GM19193 (cell line): ENCODE measurements at regions not wholly inside any gene's neighbourhood (a gene's known extent, or its start where the extent isn't known, plus 50 kb on each side); places are given as distances from the start of the nearest gene placed in this dataset.

ENCODE experiments used
- POLR2A ChIP-seq: IDR thresholded peaks from 4 replicates; pipeline ENCODE4 v1.6.1; 2011; ENCODE audit not compliant: insufficient read depth, insufficient read length; ENCODE audit errors: extremely low read depth

- TF ChIP-seq POLR2A: no peak
Measured at GRCh38 chr1:200496937-200497336, 87.1 kb upstream of the ZNF281 start.

GRCh38 chr1:200495901-200496300 lies 86.1 kb upstream of the ZNF281 start:
- no peak for TF ChIP-seq POLR2A

GRCh38 chr1:200493344-200493743 lies 83.5 kb upstream of the ZNF281 start:
- TF ChIP-seq POLR2A: no peak

GRCh38 chr1:200491103-200491502 lies 81.3 kb upstream of the ZNF281 start:
- TF ChIP-seq POLR2A: no peak

GRCh38 chr1:200490183-200490582 lies 80.3 kb upstream of the ZNF281 start:
- TF ChIP-seq POLR2A: no peak

- TF ChIP-seq POLR2A: no peak
Measured at GRCh38 chr1:200488375-200489165, 78.7 kb upstream of the ZNF281 start.

GRCh38 chr1:200487650-200488049 lies 77.8 kb upstream of the ZNF281 start:
- TF ChIP-seq POLR2A: no peak

- no peak for TF ChIP-seq POLR2A
Measured at GRCh38 chr1:200486634-200487033, 76.8 kb upstream of the ZNF281 start.

GRCh38 chr1:200483491-200484143 lies 73.8 kb upstream of the ZNF281 start:
- no peak for TF ChIP-seq POLR2A

- TF ChIP-seq POLR2A: no peak
Measured at GRCh38 chr1:200480964-200481363, 71.1 kb upstream of the ZNF281 start.

- TF ChIP-seq POLR2A: no peak
Measured at GRCh38 chr1:200479816-200480215, 70.0 kb upstream of the ZNF281 start.

GRCh38 chr1:200478945-200479558 lies 69.2 kb upstream of the ZNF281 start:
- no peak for TF ChIP-seq POLR2A

GRCh38 chr1:200478239-200478623 lies 68.4 kb upstream of the ZNF281 start:
- TF ChIP-seq POLR2A: no peak

GRCh38 chr1:200474633-200475032 lies 64.8 kb upstream of the ZNF281 start:
- TF ChIP-seq POLR2A: no peak

- TF ChIP-seq POLR2A: peak; percentile 25
Measured at GRCh38 chr1:200473698-200474371, 64.0 kb upstream of the ZNF281 start.
